ENCODE measurements at regions not wholly inside any gene's neighbourhood (a gene's known extent, or its start where the extent isn't known, plus 50 kb on each side); places are given as distances from the start of the nearest gene placed in this dataset.

DNA sequence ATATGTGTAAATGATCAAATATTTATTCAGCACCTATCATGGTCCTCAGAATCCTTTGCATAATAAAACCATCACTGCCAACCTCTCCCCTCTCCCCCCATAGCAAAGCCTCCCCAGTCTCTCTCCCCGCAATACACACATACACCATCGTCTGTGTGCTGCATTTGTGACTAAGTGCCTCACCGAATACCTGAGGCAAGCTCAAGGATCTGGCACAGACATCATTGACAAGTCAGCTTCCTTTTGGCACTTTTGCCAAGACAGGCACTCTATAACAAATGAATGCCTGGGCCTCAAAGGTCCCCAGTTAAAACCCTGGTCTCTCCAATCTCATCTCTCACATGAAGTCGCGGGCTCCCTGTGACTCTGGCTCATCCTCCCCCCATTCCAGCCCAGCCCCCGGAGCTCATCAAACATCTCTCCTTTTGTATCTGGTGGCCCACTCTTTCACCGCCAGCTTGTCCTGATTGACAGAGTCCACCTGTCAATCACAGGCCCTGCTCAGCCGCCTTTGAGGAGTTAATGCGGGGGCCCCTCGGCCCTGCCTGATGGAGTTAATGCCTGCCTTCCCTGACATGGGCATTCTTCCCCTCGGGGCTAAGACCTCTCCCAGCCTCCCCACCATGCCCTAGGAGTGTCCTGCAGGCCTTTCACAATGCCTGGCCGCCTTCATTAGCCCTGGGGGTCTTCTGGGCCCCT, 135.8 kb upstream of the ATP6AP2 start:
- TF ChIP-seq POLR2AphosphoS5 (IDR thresholded peaks at IDR 0.05) (no peak), EP300 (IDR thresholded peaks at IDR 0.05) (no peak), POLR2A (IDR thresholded peaks at IDR 0.05) (no peak)
- TF ChIP-seq, protein P1, sequence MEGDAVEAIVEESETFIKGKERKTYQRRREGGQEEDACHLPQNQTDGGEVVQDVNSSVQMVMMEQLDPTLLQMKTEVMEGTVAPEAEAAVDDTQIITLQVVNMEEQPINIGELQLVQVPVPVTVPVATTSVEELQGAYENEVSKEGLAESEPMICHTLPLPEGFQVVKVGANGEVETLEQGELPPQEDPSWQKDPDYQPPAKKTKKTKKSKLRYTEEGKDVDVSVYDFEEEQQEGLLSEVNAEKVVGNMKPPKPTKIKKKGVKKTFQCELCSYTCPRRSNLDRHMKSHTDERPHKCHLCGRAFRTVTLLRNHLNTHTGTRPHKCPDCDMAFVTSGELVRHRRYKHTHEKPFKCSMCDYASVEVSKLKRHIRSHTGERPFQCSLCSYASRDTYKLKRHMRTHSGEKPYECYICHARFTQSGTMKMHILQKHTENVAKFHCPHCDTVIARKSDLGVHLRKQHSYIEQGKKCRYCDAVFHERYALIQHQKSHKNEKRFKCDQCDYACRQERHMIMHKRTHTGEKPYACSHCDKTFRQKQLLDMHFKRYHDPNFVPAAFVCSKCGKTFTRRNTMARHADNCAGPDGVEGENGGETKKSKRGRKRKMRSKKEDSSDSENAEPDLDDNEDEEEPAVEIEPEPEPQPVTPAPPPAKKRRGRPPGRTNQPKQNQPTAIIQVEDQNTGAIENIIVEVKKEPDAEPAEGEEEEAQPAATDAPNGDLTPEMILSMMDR (IDR thresholded peaks at IDR 0.05): no peak

Measured in suprapubic skin (tissue), 4 donors.